H1 (cell line): ENCODE measurements at regions not wholly inside any gene's neighbourhood (a gene's known extent, or its start where the extent isn't known, plus 50 kb on each side); places are given as distances from the start of the nearest gene placed in this dataset.

ENCODE experiments used
- CTCF ChIA-PET: fragments of 300-600 bp; sonication (Branson Sonifier 250); formaldehyde crosslinking; loops from one replicate; lab custom pipeline; 2021; ENCODE audit not compliant: partially characterized antibody; lab: Charles Lee
- POLR2A ChIA-PET: fragments of 300-600 bp; sonication (Branson Sonifier 250); formaldehyde crosslinking; loops from one replicate; lab custom pipeline; 2021; ENCODE audit warnings: inconsistent platforms; ENCODE audit not compliant: partially characterized antibody; lab: Charles Lee
- DNase-seq, 2 experiments: peaks; one replicate each; pipeline versions ENCODE4 v3.0.0 to v3.0.0-alpha.2; 2010 to 2022; ENCODE audit warnings: low spot score in 2 of 2, low read depth in 1 of 2, mixed read lengths in 1 of 2
- FAIRE-seq: peaks from 2 replicates; lab custom pipeline; 2011; peaks lifted over from hg19 to GRCh38; lab: Jason Lieb, UNC
- H2AFZ ChIP-seq: 2 replicates; pipeline ENCODE4 v1.8.1; 2012; ENCODE audit warnings: low read length, inconsistent platforms
- H2AK5ac ChIP-seq: 2 replicates; pipeline ENCODE4 v1.6.1; 2013; ENCODE audit warnings: low read depth, low read length
- H2BK120ac ChIP-seq: replicated peaks from 2 replicates; pipeline ENCODE3; 2013; ENCODE audit warnings: low read depth, low read length, inconsistent platforms
- H2BK12ac ChIP-seq: 2 replicates; pipeline ENCODE4 v1.6.1; 2013; ENCODE audit warnings: low read depth, low read length
- H2BK15ac ChIP-seq: 2 replicates; pipeline ENCODE4 v1.6.1; 2013; ENCODE audit warnings: low read length
- H2BK20ac ChIP-seq: 2 replicates; pipeline ENCODE4 v1.6.1; 2013; ENCODE audit warnings: low read length
- H2BK5ac ChIP-seq: 2 replicates; pipeline ENCODE4 v1.6.1; 2013; ENCODE audit warnings: low read depth, low read length
- H3K14ac ChIP-seq: 2 replicates; pipeline ENCODE4 v1.6.1; 2013; ENCODE audit warnings: inconsistent platforms; ENCODE audit not compliant: insufficient read length
- H3K18ac ChIP-seq: 2 replicates; pipeline ENCODE4 v1.6.1; 2013; ENCODE audit warnings: low read length; ENCODE audit errors: extremely low read depth
- H3K23ac ChIP-seq: 2 replicates; pipeline ENCODE4 v1.6.1; 2013; ENCODE audit warnings: inconsistent platforms; ENCODE audit not compliant: insufficient read length
- H3K23me2 ChIP-seq: 2 replicates; pipeline ENCODE4 v1.6.1; 2013; ENCODE audit warnings: low read depth, low read length
- H3K27ac ChIP-seq: 2 replicates; pipeline ENCODE4 v1.6.1; 2011; ENCODE audit warnings: low read depth, low read length, inconsistent platforms
- H3K27me3 ChIP-seq, 4 experiments: replicated peaks in 1 of 4; 1 replicate in 1 of 4; 2 replicates in 3 of 4; pipeline versions ENCODE4 v1.6.1 to v1.8.1; 2011 to 2013; ENCODE audit warnings: low read length in 3 of 4, mild to moderate bottlenecking in 3 of 4, inconsistent platforms in 2 of 4, mixed read lengths in 2 of 4, moderate library complexity in 1 of 4; ENCODE audit not compliant: control insufficient read depth in 3 of 4, insufficient read depth in 3 of 4; ENCODE audit errors: extremely low read depth in 1 of 4
- H3K36me3 ChIP-seq, 4 experiments: 2 replicates each; pipeline versions ENCODE4 v1.6.1 to v1.8.1; 2011 to 2013; ENCODE audit warnings: mild to moderate bottlenecking in 4 of 4, low read length in 3 of 4, moderate library complexity in 2 of 4, control low read depth in 1 of 4, inconsistent platforms in 1 of 4; ENCODE audit not compliant: insufficient read depth in 4 of 4, control insufficient read depth in 2 of 4
- H3K4ac ChIP-seq: replicated peaks from 2 replicates; pipeline ENCODE3; 2013; ENCODE audit warnings: low read length, low read depth, mixed read lengths, inconsistent platforms; ENCODE audit not compliant: insufficient read length
- H3K4me1 ChIP-seq, 4 experiments: replicated peaks in 1 of 4; 1 replicate in 1 of 4; 2 replicates in 3 of 4; pipeline versions ENCODE4 v1.6.1 to v1.8.1; 2011 to 2013; ENCODE audit warnings: low read length in 3 of 4, inconsistent platforms in 2 of 4, mixed read lengths in 1 of 4; ENCODE audit not compliant: insufficient read depth in 4 of 4, control insufficient read depth in 3 of 4
- H3K4me2 ChIP-seq, 2 experiments: 2 replicates each; pipeline versions ENCODE4 v1.6.1 to v1.8.1; 2011 to 2013; ENCODE audit warnings: low read depth in 2 of 2, low read length in 2 of 2, control low read depth in 1 of 2, inconsistent platforms in 1 of 2, mild to moderate bottlenecking in 1 of 2; ENCODE audit not compliant: insufficient read depth in 1 of 2
- H3K4me3 ChIP-seq, 4 experiments: fragments of 200-600, 300-600 bp in 1 of 4; sonication (generic), shearing (Covaris generic), sonication (Bioruptor Twin) in 1 of 4; 2 replicates each; pipeline versions ENCODE4 v1.5.1 to v1.8.1; 2011 to 2016; ENCODE audit warnings: low read length in 4 of 4, low read depth in 3 of 4, control low read depth in 2 of 4, inconsistent platforms in 2 of 4, mild to moderate bottlenecking in 2 of 4, mixed read lengths in 1 of 4, moderate library complexity in 1 of 4; ENCODE audit not compliant: insufficient read depth in 2 of 4; ENCODE audit errors: extremely low read depth in 1 of 4
- H3K56ac ChIP-seq: replicated peaks from 2 replicates; pipeline ENCODE3; 2013; ENCODE audit warnings: low read depth, mild to moderate bottlenecking, mixed read lengths, low read length, inconsistent platforms; ENCODE audit not compliant: insufficient read length
- H3K79me1 ChIP-seq: 2 replicates; pipeline ENCODE4 v1.6.1; 2013; ENCODE audit warnings: low read depth, low read length, control low read depth
- H3K79me2 ChIP-seq, 2 experiments: 2 replicates each; pipeline versions ENCODE4 v1.6.1 to v1.8.1; 2012 to 2013; ENCODE audit warnings: low read length in 2 of 2, mild to moderate bottlenecking in 2 of 2, inconsistent platforms in 1 of 2; ENCODE audit not compliant: insufficient read depth in 2 of 2, control insufficient read depth in 1 of 2
- H3K9ac ChIP-seq, 4 experiments: replicated peaks in 1 of 4; 1 replicate in 1 of 4; 2 replicates in 3 of 4; pipeline versions ENCODE4 v1.6.1 to v1.8.1; 2011 to 2013; ENCODE audit warnings: low read depth in 3 of 4, low read length in 3 of 4, control low read depth in 2 of 4, mild to moderate bottlenecking in 2 of 4, moderate library complexity in 2 of 4, inconsistent platforms in 1 of 4; ENCODE audit errors: extremely low read depth in 1 of 4
- H3K9me3 ChIP-seq, 2 experiments: 2 replicates each; pipeline versions ENCODE4 v1.6.1 to v1.8.1; 2012 to 2013; ENCODE audit warnings: mild to moderate bottlenecking in 2 of 2, moderate library complexity in 2 of 2, control low read depth in 1 of 2, inconsistent platforms in 1 of 2, low read depth in 1 of 2, low read length in 1 of 2, mixed read lengths in 1 of 2; ENCODE audit not compliant: insufficient read depth in 2 of 2
- H4K20me1 ChIP-seq, 2 experiments: replicated peaks in 1 of 2; 2 replicates each; pipeline versions ENCODE3 to v1.8.1; 2011 to 2013; ENCODE audit warnings: inconsistent platforms in 2 of 2, low read length in 2 of 2, mild to moderate bottlenecking in 1 of 2; ENCODE audit not compliant: insufficient read depth in 2 of 2, control insufficient read depth in 1 of 2
- H4K5ac ChIP-seq: 2 replicates; pipeline ENCODE4 v1.6.1; 2013; ENCODE audit warnings: low read length, low read depth, mixed read lengths, inconsistent platforms; ENCODE audit not compliant: insufficient read length
- H4K8ac ChIP-seq: 2 replicates; pipeline ENCODE4 v1.8.0; 2013; ENCODE audit warnings: mild to moderate bottlenecking, moderate library complexity, low read length, inconsistent platforms; ENCODE audit not compliant: insufficient read depth; ENCODE audit errors: extremely low read depth
- H4K91ac ChIP-seq: replicated peaks from 2 replicates; pipeline ENCODE3; 2013; ENCODE audit warnings: low read length, mixed read lengths, inconsistent platforms; ENCODE audit not compliant: insufficient read length
- SP1 ChIP-seq: IDR thresholded peaks from 2 replicates; pipeline ENCODE4 v1.6.1; 2011; ENCODE audit warnings: low read depth, low read length
- SP4 ChIP-seq: IDR thresholded peaks from 2 replicates; pipeline ENCODE4 v1.6.1; 2012; ENCODE audit warnings: low read length, inconsistent platforms
- TF ChIP-seq, protein P1 (sequence below): fragments of 300-600 bp; sonication (generic); IDR thresholded peaks from 2 replicates; pipeline ENCODE4 v1.7.1; 2012; ENCODE audit warnings: low read length, moderate library complexity, mild to moderate bottlenecking, inconsistent platforms; ENCODE audit not compliant: insufficient replicate concordance

DNA sequence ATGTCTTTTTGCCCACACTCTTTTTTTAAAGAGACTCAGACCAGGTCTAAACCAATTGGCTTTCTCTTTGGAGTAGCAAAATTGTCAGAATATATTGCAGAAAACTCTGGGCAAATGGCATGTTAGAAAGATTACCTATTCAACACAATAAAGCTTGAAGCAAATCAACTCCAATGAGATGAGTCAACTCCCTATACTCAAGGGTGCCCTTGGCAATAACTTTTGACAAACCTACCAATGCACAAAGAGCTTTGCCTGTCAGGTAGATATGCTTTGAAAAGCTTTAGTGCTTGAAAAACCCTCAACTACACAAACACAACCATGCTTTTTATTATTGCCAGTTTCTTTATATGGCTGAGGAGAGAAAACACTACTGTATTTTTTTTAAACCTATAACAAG lies 137.7 kb upstream of the GRM7 start:
- no peaks in the 10 kb centered on the region for H3K23me2 ChIP-seq
- no peak overlapping the region for H3K23ac ChIP-seq
- H4K20me1 ChIP-seq, result no peaks in the 10 kb centered on the region
- H3K4me3 ChIP-seq, result no peak overlapping the region
- H3K4me2 ChIP-seq, result no peak overlapping the region
- H3K27me3 ChIP-seq, result no peaks in the 10 kb centered on the region
- H3K14ac ChIP-seq, result no peak overlapping the region
- no peaks in the 10 kb centered on the region for H3K36me3 ChIP-seq
- H3K79me2 ChIP-seq, result no peaks in the 10 kb centered on the region
- no peak overlapping the region for H2AFZ ChIP-seq
- H3K4ac ChIP-seq, result no peak overlapping the region
- DNase-seq (no peak), FAIRE-seq (no peak)
- no peak overlapping the region for H4K5ac ChIP-seq
- POLR2A ChIA-PET, result no interaction called here
- H3K9ac ChIP-seq, result no peak overlapping the region
- no peaks in the 10 kb centered on the region for H3K79me1 ChIP-seq
- no peaks in the 10 kb centered on the region for H3K4me1 ChIP-seq
- no peak overlapping the region for H3K27ac ChIP-seq
- H2BK120ac ChIP-seq, result no peak overlapping the region
- H2BK12ac ChIP-seq, result no peak overlapping the region
- no peak overlapping the region for H2BK15ac ChIP-seq
- no peak overlapping the region for H3K56ac ChIP-seq
- no peak overlapping the region for H2AK5ac ChIP-seq
- no peak overlapping the region for H2BK20ac ChIP-seq
- CTCF ChIA-PET, result no interaction called here
- H4K8ac ChIP-seq, result no peak overlapping the region
- no peak overlapping the region for H2BK5ac ChIP-seq
- H3K18ac ChIP-seq, result no peak overlapping the region
- H3K9me3 ChIP-seq, result no peaks in the 10 kb centered on the region
- H4K91ac ChIP-seq, result no peak overlapping the region
- TF ChIP-seq SP1, result no peak
- TF ChIP-seq, protein P1, sequence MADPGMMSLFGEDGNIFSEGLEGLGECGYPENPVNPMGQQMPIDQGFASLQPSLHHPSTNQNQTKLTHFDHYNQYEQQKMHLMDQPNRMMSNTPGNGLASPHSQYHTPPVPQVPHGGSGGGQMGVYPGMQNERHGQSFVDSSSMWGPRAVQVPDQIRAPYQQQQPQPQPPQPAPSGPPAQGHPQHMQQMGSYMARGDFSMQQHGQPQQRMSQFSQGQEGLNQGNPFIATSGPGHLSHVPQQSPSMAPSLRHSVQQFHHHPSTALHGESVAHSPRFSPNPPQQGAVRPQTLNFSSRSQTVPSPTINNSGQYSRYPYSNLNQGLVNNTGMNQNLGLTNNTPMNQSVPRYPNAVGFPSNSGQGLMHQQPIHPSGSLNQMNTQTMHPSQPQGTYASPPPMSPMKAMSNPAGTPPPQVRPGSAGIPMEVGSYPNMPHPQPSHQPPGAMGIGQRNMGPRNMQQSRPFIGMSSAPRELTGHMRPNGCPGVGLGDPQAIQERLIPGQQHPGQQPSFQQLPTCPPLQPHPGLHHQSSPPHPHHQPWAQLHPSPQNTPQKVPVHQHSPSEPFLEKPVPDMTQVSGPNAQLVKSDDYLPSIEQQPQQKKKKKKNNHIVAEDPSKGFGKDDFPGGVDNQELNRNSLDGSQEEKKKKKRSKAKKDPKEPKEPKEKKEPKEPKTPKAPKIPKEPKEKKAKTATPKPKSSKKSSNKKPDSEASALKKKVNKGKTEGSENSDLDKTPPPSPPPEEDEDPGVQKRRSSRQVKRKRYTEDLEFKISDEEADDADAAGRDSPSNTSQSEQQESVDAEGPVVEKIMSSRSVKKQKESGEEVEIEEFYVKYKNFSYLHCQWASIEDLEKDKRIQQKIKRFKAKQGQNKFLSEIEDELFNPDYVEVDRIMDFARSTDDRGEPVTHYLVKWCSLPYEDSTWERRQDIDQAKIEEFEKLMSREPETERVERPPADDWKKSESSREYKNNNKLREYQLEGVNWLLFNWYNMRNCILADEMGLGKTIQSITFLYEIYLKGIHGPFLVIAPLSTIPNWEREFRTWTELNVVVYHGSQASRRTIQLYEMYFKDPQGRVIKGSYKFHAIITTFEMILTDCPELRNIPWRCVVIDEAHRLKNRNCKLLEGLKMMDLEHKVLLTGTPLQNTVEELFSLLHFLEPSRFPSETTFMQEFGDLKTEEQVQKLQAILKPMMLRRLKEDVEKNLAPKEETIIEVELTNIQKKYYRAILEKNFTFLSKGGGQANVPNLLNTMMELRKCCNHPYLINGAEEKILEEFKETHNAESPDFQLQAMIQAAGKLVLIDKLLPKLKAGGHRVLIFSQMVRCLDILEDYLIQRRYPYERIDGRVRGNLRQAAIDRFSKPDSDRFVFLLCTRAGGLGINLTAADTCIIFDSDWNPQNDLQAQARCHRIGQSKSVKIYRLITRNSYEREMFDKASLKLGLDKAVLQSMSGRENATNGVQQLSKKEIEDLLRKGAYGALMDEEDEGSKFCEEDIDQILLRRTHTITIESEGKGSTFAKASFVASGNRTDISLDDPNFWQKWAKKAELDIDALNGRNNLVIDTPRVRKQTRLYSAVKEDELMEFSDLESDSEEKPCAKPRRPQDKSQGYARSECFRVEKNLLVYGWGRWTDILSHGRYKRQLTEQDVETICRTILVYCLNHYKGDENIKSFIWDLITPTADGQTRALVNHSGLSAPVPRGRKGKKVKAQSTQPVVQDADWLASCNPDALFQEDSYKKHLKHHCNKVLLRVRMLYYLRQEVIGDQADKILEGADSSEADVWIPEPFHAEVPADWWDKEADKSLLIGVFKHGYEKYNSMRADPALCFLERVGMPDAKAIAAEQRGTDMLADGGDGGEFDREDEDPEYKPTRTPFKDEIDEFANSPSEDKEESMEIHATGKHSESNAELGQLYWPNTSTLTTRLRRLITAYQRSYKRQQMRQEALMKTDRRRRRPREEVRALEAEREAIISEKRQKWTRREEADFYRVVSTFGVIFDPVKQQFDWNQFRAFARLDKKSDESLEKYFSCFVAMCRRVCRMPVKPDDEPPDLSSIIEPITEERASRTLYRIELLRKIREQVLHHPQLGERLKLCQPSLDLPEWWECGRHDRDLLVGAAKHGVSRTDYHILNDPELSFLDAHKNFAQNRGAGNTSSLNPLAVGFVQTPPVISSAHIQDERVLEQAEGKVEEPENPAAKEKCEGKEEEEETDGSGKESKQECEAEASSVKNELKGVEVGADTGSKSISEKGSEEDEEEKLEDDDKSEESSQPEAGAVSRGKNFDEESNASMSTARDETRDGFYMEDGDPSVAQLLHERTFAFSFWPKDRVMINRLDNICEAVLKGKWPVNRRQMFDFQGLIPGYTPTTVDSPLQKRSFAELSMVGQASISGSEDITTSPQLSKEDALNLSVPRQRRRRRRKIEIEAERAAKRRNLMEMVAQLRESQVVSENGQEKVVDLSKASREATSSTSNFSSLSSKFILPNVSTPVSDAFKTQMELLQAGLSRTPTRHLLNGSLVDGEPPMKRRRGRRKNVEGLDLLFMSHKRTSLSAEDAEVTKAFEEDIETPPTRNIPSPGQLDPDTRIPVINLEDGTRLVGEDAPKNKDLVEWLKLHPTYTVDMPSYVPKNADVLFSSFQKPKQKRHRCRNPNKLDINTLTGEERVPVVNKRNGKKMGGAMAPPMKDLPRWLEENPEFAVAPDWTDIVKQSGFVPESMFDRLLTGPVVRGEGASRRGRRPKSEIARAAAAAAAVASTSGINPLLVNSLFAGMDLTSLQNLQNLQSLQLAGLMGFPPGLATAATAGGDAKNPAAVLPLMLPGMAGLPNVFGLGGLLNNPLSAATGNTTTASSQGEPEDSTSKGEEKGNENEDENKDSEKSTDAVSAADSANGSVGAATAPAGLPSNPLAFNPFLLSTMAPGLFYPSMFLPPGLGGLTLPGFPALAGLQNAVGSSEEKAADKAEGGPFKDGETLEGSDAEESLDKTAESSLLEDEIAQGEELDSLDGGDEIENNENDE, result no peak
- no peak for TF ChIP-seq SP4
